ENCODE measurements at regions not wholly inside any gene's neighbourhood (a gene's known extent, or its start where the extent isn't known, plus 50 kb on each side); places are given as distances from the start of the nearest gene placed in this dataset.

DNA sequence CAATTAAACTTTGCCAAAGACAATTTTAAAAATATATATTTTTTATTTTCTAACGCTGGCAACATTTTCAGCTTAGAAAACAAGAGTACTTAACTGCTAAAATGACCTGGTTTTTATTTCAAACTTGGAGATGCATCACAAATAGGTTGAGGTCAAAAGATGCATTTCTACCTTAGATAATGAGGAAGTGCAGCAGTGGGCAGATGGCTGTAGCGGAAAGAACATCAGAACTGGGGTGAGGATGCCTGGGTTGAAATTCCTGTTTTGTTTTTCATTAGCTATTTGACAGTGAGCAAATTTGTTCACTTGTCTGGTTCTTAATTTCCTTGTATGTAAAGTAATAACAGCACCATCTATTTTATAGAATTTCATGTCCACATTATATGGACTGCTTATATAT is 524.8 kb upstream of the KLF4 start (continued):
- TF ChIP-seq, protein P1, sequence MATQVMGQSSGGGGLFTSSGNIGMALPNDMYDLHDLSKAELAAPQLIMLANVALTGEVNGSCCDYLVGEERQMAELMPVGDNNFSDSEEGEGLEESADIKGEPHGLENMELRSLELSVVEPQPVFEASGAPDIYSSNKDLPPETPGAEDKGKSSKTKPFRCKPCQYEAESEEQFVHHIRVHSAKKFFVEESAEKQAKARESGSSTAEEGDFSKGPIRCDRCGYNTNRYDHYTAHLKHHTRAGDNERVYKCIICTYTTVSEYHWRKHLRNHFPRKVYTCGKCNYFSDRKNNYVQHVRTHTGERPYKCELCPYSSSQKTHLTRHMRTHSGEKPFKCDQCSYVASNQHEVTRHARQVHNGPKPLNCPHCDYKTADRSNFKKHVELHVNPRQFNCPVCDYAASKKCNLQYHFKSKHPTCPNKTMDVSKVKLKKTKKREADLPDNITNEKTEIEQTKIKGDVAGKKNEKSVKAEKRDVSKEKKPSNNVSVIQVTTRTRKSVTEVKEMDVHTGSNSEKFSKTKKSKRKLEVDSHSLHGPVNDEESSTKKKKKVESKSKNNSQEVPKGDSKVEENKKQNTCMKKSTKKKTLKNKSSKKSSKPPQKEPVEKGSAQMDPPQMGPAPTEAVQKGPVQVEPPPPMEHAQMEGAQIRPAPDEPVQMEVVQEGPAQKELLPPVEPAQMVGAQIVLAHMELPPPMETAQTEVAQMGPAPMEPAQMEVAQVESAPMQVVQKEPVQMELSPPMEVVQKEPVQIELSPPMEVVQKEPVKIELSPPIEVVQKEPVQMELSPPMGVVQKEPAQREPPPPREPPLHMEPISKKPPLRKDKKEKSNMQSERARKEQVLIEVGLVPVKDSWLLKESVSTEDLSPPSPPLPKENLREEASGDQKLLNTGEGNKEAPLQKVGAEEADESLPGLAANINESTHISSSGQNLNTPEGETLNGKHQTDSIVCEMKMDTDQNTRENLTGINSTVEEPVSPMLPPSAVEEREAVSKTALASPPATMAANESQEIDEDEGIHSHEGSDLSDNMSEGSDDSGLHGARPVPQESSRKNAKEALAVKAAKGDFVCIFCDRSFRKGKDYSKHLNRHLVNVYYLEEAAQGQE (IDR thresholded peaks at IDR 0.05; ENCODE audit: low read depth), result no peak
- TF ChIP-seq, protein P2, sequence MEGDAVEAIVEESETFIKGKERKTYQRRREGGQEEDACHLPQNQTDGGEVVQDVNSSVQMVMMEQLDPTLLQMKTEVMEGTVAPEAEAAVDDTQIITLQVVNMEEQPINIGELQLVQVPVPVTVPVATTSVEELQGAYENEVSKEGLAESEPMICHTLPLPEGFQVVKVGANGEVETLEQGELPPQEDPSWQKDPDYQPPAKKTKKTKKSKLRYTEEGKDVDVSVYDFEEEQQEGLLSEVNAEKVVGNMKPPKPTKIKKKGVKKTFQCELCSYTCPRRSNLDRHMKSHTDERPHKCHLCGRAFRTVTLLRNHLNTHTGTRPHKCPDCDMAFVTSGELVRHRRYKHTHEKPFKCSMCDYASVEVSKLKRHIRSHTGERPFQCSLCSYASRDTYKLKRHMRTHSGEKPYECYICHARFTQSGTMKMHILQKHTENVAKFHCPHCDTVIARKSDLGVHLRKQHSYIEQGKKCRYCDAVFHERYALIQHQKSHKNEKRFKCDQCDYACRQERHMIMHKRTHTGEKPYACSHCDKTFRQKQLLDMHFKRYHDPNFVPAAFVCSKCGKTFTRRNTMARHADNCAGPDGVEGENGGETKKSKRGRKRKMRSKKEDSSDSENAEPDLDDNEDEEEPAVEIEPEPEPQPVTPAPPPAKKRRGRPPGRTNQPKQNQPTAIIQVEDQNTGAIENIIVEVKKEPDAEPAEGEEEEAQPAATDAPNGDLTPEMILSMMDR (IDR thresholded peaks at IDR 0.05 in 2 of 3, conservative IDR thresholded peaks at IDR 0.05 in 1 of 3; ENCODE audit: borderline replicate concordance in 1 of 3, insufficient read depth in 1 of 3, low read depth in 2 of 3, low read length in 2 of 3), result no peak
- no peak for TF ChIP-seq CEBPB (IDR thresholded peaks at IDR 0.05; ENCODE audit: low read depth)
- no peak for TF ChIP-seq EZH2phosphoT487 (IDR thresholded peaks at IDR 0.05; ENCODE audit: borderline replicate concordance)
- no peak for TF ChIP-seq FOSL1 (IDR thresholded peaks at IDR 0.05; ENCODE audit: low read depth)

DNA sequence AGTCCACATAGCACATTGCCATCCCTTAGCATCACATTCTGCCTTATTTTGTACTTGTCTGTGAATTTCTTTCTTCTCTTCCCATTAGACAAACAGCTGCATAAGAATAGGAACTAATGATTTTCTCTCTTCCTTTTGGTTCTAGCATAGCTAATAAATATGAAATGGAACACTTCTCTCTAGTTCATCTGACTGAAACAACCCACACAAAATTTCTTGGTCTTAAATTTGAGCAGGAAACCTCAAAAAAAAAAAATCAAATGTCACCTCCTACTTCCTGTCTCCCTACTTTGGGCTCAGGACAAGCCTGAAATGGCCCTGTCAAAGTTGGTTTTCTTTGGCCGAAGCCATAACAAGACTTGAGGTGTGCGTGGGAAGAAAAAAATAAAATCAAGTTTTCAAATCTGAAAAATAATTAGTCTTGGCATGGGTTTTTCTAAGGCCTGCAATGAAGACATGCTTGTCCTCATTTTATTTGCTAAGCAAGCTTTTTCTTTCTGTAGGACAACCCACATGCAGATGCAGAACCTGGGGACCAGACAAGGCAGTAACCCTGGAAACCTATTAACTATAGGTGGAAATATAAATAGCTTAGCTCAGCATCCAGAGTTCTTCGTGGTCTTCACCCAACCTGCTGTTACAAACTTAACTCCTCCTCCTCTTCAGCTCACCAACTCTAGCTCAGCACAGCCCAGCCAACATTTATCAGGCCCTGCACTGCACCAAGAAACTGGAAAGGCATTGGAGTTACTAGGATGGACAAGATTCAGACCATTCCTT is 523.5 kb upstream of the KLF4 start:
- intact Hi-C loops (cut with micrococcal nuclease), result no loop called here
- ChIA-PET RAD21 (ENCODE audit: low non-redundant PET in 1 of 2, low total read pairs in 2 of 2, uncharacterized antibody in 2 of 2, unreplicated experiment in 2 of 2) (no interaction called here), POLR2A (interaction anchor here (1.4 kb wide), 1 partner anchor 12 kb away, joined by 4 read pairs; no protein-coding TSS in a partner anchor), CTCF (interaction anchor here (1.3 kb wide), 1 partner anchor 14 kb away, joined by 3 read pairs; no protein-coding TSS in a partner anchor)
- no peak overlapping the region for H3K27ac ChIP-seq (ENCODE audit: low read depth, low read length)
- no peak overlapping the region for H3K9ac ChIP-seq (ENCODE audit: low read length)
- no peak overlapping the region for H2AFZ ChIP-seq (ENCODE audit: low read depth, low read length, poor library complexity, severe bottlenecking)
- H3K27me3 ChIP-seq (ENCODE audit: insufficient read depth, low read length), result no peaks in the 10 kb centered on the region
- ATAC-seq (no peak), DNase-seq (ENCODE audit: low read depth, low spot score) (no peak)
- BruUV-seq (replicated peaks), result no TSS peak
- H3K36me3 ChIP-seq (ENCODE audit: control insufficient read depth in 1 of 2, insufficient read depth in 2 of 2, low read length in 2 of 2), result no peaks in the 10 kb centered on the region
- no peaks in the 10 kb centered on the region for H3K4me1 ChIP-seq (ENCODE audit: control insufficient read depth in 1 of 2, insufficient read depth in 2 of 2, low read length in 2 of 2)
- no peaks in the 10 kb centered on the region for H4K20me1 ChIP-seq (ENCODE audit: insufficient read depth)
- H3K9me3 ChIP-seq (ENCODE audit: control insufficient read depth in 1 of 2, insufficient read depth in 1 of 2, low read depth in 1 of 2, low read length in 2 of 2), result no peaks in the 10 kb centered on the region
- no peaks in the 10 kb centered on the region for H3K9me2 ChIP-seq (ENCODE audit: insufficient read depth)
- H3K79me2 ChIP-seq (ENCODE audit: insufficient read depth, low read length), result no peaks in the 10 kb centered on the region
- no peak overlapping the region for H3K4me2 ChIP-seq (ENCODE audit: low read length)
- H3K4me3 ChIP-seq (replicated peaks in 1 of 2; ENCODE audit: low read depth in 1 of 2, low read length in 2 of 2), result no peak overlapping the region
- no peak for TF ChIP-seq YY1 (IDR thresholded peaks at IDR 0.05; ENCODE audit: extremely low read depth, insufficient replicate concordance, low read depth, low read length)
- TF ChIP-seq, protein P1 (IDR thresholded peaks at IDR 0.05; ENCODE audit: low read depth), result no peak
- TF ChIP-seq, protein P3, sequence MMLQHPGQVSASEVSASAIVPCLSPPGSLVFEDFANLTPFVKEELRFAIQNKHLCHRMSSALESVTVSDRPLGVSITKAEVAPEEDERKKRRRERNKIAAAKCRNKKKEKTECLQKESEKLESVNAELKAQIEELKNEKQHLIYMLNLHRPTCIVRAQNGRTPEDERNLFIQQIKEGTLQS (IDR thresholded peaks at IDR 0.05), result no peak
- TF ChIP-seq CEBPB (IDR thresholded peaks at IDR 0.05; ENCODE audit: low read depth), result no peak
- no peak for TF ChIP-seq EZH2 (IDR thresholded peaks at IDR 0.05)
- no peak for TF ChIP-seq ZNF274 (IDR thresholded peaks at IDR 0.05; ENCODE audit: low read depth, low read length)
- no peak for TF ChIP-seq ELF1 (IDR thresholded peaks at IDR 0.05; ENCODE audit: borderline replicate concordance, low read depth)
- TF ChIP-seq EZH2phosphoT487 (IDR thresholded peaks at IDR 0.05; ENCODE audit: borderline replicate concordance), result no peak
- TF ChIP-seq SRF (IDR thresholded peaks at IDR 0.05; ENCODE audit: low read depth), result no peak
- TF ChIP-seq FOSL1 (IDR thresholded peaks at IDR 0.05; ENCODE audit: low read depth), result no peak
- no peak for TF ChIP-seq TCF7L2 (IDR thresholded peaks at IDR 0.05; ENCODE audit: borderline replicate concordance, extremely low read depth, insufficient read depth, insufficient read length)
- TF ChIP-seq EGR1 (IDR thresholded peaks at IDR 0.05; ENCODE audit: low read depth), result no peak

All from HCT116 (cell line).